Globus pallidus (tissue), 1 donor: ENCODE measurements at regions not wholly inside any gene's neighbourhood (a gene's known extent, or its start where the extent isn't known, plus 50 kb on each side); places are given as distances from the start of the nearest gene placed in this dataset.
A peak's percentile ranks its signal among the peaks of the same experiment; 100 is the strongest.

Source experiments
- DNase-seq: peaks from one replicate; pipeline ENCODE4 v3.0.0-alpha.2; 2015; ENCODE audit warnings: low spot score

- no peak for DNase-seq
Measured at GRCh38 chr13:95452375-95452774, 100.1 kb upstream of the CLDN10 start.

GRCh38 chr13:95455782-95456181 is 96.7 kb upstream of the CLDN10 start:
- no peak for DNase-seq

- no peak for DNase-seq
Measured at GRCh38 chr13:95456815-95457214, 95.7 kb upstream of the CLDN10 start.

- no peak for DNase-seq
Measured at GRCh38 chr13:95457294-95457693, 95.2 kb upstream of the CLDN10 start.

GRCh38 chr13:95462801-95463200 is 89.7 kb upstream of the CLDN10 start:
- no peak for DNase-seq

- DNase-seq: no peak
Measured at GRCh38 chr13:95463531-95463930, 89.0 kb upstream of the CLDN10 start.

GRCh38 chr13:95470574-95471366 is 81.8 kb upstream of the CLDN10 start:
- DNase-seq: no peak

- no peak for DNase-seq
Measured at GRCh38 chr13:95471960-95472359, 80.6 kb upstream of the CLDN10 start.

GRCh38 chr13:95474992-95475391 is 77.5 kb upstream of the CLDN10 start:
- no peak for DNase-seq

GRCh38 chr13:95477187-95477586 is 75.3 kb upstream of the CLDN10 start:
- no peak for DNase-seq

- no peak for DNase-seq
Measured at GRCh38 chr13:95479731-95480130, 72.8 kb upstream of the CLDN10 start.

- DNase-seq: peak; percentile 59
Measured at GRCh38 chr13:95480131-95480545, 72.4 kb upstream of the CLDN10 start.

GRCh38 chr13:95480791-95481780 is 71.4 kb upstream of the CLDN10 start:
- no peak for DNase-seq

GRCh38 chr13:95484052-95484451 is 68.5 kb upstream of the CLDN10 start:
- no peak for DNase-seq

GRCh38 chr13:95485045-95485517 is 67.4 kb upstream of the CLDN10 start:
- DNase-seq: no peak

- DNase-seq: no peak
Measured at GRCh38 chr13:95485518-95486144, 66.9 kb upstream of the CLDN10 start.

- DNase-seq: no peak
Measured at GRCh38 chr13:95492044-95492801, 60.3 kb upstream of the CLDN10 start.

- peak; percentile 27 for DNase-seq
Measured at GRCh38 chr13:95494082-95494681, 58.3 kb upstream of the CLDN10 start.

- no peak for DNase-seq
Measured at GRCh38 chr13:95496485-95496884, 56.0 kb upstream of the CLDN10 start.

- DNase-seq: peak; percentile 76
Measured at GRCh38 chr13:95497381-95497807, 55.1 kb upstream of the CLDN10 start.

GRCh38 chr13:95498886-95499285 is 53.6 kb upstream of the CLDN10 start:
- no peak for DNase-seq
